Astrocyte of the spinal cord (primary cell): ENCODE measurements at regions not wholly inside any gene's neighbourhood (a gene's known extent, or its start where the extent isn't known, plus 50 kb on each side); places are given as distances from the start of the nearest gene placed in this dataset.

Experiments used
- DNase-seq: peaks from one replicate; pipeline ENCODE4 v3.0.0; 2011; ENCODE audit warnings: low read depth, low spot score
- H3K4me3 ChIP-seq: 2 replicates; pipeline ENCODE4 v1.5.1; 2011; ENCODE audit warnings: low read depth, mild to moderate bottlenecking, low read length, moderate library complexity
- CTCF ChIP-seq: IDR thresholded peaks from 2 replicates; pipeline ENCODE4 v1.5.1; 2012; ENCODE audit warnings: low read depth, mild to moderate bottlenecking, low read length, inconsistent platforms
- in situ Hi-C: cut with HindIII; loops from 2 replicates; pipeline ENCODE4 v1.10.0; 2017; ENCODE audit warnings: low sequenced_read_pairs

- in situ Hi-C loops: no loop called here
- TF ChIP-seq CTCF: no peak
- no peak overlapping the region for H3K4me3 ChIP-seq
- no peak for DNase-seq
These were observed 553.4 kb downstream of the LTN1 start for GRCh38 chr21:28439251-28439650.

GRCh38 chr21:28437061-28437460, 555.6 kb downstream of the LTN1 start:
- in situ Hi-C loops: no loop called here
- TF ChIP-seq CTCF: no peak
- no peak for DNase-seq
- no peak overlapping the region for H3K4me3 ChIP-seq

- peak; percentile 72 for DNase-seq
- H3K4me3 ChIP-seq: no peak overlapping the region
- in situ Hi-C loops: no loop called here
- no peak for TF ChIP-seq CTCF
These were observed 556.3 kb downstream of the LTN1 start for GRCh38 chr21:28436286-28436932.

- no peak overlapping the region for H3K4me3 ChIP-seq
- in situ Hi-C loops: no loop called here
- TF ChIP-seq CTCF: no peak
- no peak for DNase-seq
These were observed 561.0 kb downstream of the LTN1 start for GRCh38 chr21:28431527-28432200.

- H3K4me3 ChIP-seq: no peak overlapping the region
- no peak for DNase-seq
- in situ Hi-C loops: no loop called here
- no peak for TF ChIP-seq CTCF
These were observed 561.7 kb downstream of the LTN1 start for GRCh38 chr21:28431022-28431421.

GRCh38 chr21:28429161-28429560, 563.5 kb downstream of the LTN1 start:
- H3K4me3 ChIP-seq: no peak overlapping the region
- in situ Hi-C loops: no loop called here
- DNase-seq: no peak
- TF ChIP-seq CTCF: no peak
